NCI-H226 (cell line): ENCODE measurements at regions not wholly inside any gene's neighbourhood (a gene's known extent, or its start where the extent isn't known, plus 50 kb on each side); places are given as distances from the start of the nearest gene placed in this dataset.

Source experiments
- DNase-seq: peaks from one replicate; pipeline ENCODE4 v3.0.0-alpha.2; 2015

DNA sequence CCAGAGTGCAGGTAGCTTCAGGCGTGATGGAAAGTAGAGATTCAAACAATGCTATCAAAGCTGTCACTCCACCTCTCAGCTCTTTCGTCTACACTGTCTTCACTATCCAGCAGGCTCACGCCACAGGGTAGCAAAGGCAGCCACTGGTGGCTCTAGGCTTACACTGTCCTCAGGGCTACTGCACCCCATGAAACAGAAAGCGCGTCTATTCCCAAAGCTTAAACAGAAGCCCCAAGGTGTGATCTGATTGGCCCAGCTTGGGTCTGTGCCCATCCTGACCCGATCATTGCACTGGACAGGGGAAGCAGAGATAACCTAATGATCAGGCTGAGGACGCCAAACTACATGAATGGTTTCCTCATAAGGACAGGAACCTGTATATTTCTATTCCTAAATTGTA lies 100.1 kb downstream of the PDCL3 start:
- no peak for DNase-seq

DNA sequence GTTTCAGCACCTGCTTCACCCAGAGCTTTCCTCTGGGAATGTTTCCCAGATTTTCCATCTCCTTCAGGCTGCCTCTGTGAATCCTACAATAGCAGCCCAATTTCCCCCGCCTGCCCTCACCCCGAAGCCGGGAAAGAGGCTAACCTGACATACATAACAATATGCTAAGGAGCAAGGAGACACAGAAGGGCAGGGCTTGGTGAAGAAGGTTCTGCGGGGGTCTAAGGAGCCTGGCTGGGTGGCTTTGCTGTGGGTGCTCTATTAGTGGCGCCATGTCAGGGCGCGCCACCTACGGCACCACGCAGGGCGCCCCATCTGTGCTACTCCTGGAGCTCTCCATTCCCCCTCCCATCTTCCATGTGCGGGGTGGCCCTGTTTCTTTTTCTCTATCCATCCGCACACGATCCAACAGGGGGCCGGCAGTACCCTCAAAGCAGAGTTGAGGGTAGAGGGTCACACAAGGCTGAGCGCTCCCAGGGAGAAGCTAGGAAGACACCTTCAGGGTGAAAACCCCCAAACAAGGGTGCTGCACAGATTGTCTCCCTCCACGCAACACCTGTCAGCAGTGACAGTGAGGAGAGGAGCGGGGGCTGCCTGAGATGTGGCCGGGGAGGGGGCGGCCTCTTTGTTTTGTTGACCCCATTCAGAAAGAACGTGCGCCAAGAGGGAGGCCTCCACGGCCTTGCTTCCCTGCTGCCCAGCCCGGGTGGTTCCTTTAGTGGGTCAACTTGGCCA lies 101.4 kb downstream of the PDCL3 start:
- no peak for DNase-seq

DNA sequence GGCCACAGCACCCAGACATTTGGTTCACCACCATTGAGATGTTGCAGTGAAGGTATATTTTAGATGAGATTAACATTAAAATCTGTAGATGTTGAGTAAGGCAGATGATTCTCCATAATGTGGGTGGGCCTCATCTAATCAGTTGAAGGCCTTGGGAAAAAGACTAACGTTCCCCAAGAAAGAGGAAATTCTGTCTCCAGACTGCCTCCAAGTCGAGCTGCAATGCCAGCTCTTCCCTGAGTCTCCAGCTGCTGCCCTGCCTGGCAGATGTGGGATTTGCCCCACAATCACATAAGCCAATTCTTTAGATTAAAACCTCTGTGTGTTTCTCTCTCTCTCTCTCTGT lies 101.9 kb downstream of the PDCL3 start:
- DNase-seq: no peak

- no peak for DNase-seq
Measured at GRCh38 chr2:100666996-100667395, 104.2 kb downstream of the PDCL3 start.

- DNase-seq: no peak
Measured at GRCh38 chr2:100667801-100668200, 105.0 kb downstream of the PDCL3 start.

- no peak for DNase-seq
Measured at GRCh38 chr2:100670232-100670631, 107.4 kb downstream of the PDCL3 start.

DNA sequence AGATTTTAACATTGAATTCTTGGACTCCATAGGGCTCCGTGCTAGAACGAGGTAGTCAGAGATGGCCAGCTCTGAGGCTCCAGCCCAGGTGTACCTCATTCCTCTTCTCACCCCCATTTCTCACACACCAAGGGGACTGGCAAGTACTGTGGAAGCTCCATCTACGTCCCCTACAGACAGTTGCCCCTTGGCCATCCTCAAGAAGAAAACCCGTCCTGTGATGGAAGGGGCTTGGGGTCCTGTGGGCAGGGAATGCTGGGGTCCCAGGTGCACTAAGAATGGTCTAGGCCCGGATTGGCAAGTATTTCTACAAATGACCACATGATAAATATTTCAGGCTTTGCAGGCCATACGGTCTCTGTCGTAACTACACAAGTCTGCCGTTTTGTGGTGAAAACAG lies 110.3 kb downstream of the PDCL3 start:
- no peak for DNase-seq

GRCh38 chr2:100673691-100674485 lies 111.1 kb downstream of the PDCL3 start:
- no peak for DNase-seq

GRCh38 chr2:100674666-100675065 lies 111.9 kb downstream of the PDCL3 start:
- no peak for DNase-seq

DNA sequence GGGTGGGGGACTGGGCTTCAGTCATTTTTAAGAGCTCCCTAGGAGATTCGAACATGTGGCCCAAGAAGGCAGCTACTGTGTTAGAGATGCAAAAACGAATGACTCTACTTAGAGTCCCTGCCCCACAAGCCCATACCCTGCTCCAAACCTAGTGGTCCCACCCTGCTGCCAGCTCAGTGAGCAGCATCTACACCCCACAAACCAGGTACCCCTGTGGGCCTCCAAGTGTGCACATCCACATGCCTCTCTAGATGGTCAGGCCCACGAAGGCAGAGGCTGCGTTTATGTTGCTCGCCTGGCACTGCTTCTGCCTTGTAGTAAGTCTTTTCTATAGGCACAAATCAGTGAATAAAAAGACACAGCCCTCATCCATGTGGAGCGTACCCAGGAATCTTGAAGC lies 112.6 kb downstream of the PDCL3 start:
- DNase-seq: no peak

- no peak for DNase-seq
Measured at GRCh38 chr2:100675855-100676254, 113.1 kb downstream of the PDCL3 start.

- no peak for DNase-seq
Measured at GRCh38 chr2:100676346-100676745, 113.6 kb downstream of the PDCL3 start.

GRCh38 chr2:100677611-100678185 lies 114.9 kb downstream of the PDCL3 start:
- DNase-seq: no peak

GRCh38 chr2:100679211-100679610 lies 116.4 kb downstream of the PDCL3 start:
- DNase-seq: no peak

DNA sequence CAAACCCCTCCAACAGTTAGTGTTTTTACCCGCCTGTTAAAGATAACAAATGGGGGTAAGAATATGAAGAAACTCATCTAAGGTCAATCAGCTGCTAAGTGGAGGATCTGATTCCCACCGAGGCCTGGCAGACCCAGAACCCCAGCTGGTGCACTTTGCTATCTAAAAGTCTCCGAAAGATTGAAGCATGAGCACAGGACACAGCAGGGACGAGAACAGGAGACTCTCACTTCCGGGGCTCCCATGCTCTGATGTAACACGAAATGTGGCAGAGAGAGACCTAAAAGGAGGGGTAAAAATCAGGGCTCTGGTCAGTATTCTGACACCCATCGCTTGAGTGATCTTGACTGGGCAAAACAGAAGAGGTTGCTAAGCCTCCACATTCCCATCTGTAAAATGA lies 119.7 kb downstream of the PDCL3 start:
- DNase-seq: no peak

- DNase-seq: no peak
Measured at GRCh38 chr2:100683231-100683630, 120.4 kb downstream of the PDCL3 start.

- no peak for DNase-seq
Measured at GRCh38 chr2:100691846-100692245, 128.1 kb upstream of the NPAS2 start.

- no peak for DNase-seq
Measured at GRCh38 chr2:100692381-100692780, 127.6 kb upstream of the NPAS2 start.

DNA sequence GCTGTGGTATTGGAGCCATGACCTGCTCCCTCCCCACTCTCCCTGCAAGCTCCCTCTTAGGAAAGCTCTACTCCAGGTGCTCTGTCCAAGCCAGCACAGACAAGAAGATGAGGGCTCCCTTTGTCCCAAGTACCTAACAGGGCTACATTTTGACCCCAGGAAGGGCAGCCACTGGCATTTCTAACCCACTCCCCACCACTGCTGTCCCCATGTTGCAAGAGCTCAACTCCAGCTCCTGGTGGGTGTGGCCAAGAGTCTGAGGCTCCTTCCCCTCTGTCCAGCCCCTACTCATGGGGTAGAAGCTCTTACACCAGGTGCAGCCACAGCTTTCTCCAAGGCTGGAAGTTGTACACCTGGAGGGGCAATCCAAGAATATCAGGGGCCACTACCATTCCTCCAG lies 127.0 kb upstream of the NPAS2 start:
- no peak for DNase-seq

GRCh38 chr2:100699131-100699530 lies 120.8 kb upstream of the NPAS2 start:
- DNase-seq: no peak

- DNase-seq: no peak
Measured at GRCh38 chr2:100702438-100703109, 117.4 kb upstream of the NPAS2 start.

DNA sequence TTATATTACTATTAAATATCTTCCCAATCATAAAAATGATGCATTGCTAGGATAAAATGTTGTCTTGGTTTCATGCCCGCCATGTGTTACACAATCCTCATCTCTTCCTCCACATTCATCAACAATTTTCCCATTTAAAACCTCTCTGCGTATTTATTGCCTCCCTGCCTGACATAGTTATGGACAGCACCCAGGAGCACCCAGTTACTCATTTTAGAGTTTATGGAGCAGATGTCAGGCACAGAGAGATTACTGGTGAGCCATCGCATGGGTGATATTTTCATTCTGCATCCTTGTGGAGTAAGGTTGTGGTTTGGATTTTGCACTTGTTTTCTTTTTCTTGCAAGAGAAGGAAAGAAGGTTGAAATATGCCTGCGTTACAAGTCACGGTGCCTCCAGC lies 116.7 kb upstream of the NPAS2 start:
- DNase-seq: no peak

DNA sequence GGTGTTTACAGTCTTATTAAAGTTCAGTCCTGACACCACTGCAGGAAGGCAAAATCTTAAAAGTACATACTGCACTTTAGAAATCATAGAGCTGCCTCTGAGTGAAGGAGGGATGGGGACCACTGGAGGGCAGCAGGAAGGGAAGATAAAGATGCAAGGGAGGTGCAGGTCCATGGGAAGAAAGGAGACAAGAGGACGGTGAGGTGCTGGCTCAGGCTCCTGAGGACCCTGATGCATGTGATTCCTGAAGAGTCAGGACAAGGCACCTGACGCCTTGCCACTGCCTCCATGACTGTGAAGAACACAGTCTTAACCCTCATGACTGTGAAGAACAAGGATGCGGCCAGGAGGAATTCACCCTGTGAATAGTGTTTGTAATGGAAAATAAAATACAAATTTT lies 116.2 kb upstream of the NPAS2 start:
- no peak for DNase-seq

- no peak for DNase-seq
Measured at GRCh38 chr2:100704156-100704555, 115.8 kb upstream of the NPAS2 start.
